ENCODE measurements at regions not wholly inside any gene's neighbourhood (a gene's known extent, or its start where the extent isn't known, plus 50 kb on each side); places are given as distances from the start of the nearest gene placed in this dataset.

DNA sequence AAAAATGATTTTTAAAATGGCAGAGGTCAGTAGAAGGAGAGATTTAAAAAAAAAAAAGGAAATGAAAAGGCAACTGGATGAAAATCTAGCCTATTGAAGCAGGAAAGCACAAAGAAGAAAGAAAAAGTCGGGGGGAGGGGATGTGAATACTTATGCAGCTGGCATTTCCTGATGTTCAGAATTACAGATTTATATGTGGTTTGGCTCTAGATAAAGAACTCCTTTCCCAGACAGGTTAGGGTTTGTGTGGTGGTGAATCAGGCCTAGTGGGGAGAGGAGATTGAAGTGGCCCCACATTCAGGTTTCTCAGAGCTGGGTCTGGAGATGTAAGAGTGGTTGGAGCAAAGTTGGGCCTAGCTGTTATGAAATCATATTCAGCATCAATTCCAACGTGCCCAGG, 394.4 kb downstream of the FIGN start:
- H3K36me3 Mint-ChIP-seq (ENCODE audit: low read depth) = no peaks in the 10 kb centered on the region
- intact Hi-C loops (cut with micrococcal nuclease) = no loop called here
- H3K9me3 Mint-ChIP-seq = no peaks in the 10 kb centered on the region
- no peak overlapping the region for H3K27ac Mint-ChIP-seq
- DNase-seq = no peak
- H3K4me3 Mint-ChIP-seq = no peak overlapping the region
- no peaks in the 10 kb centered on the region for H3K27me3 Mint-ChIP-seq
- no peaks in the 10 kb centered on the region for H3K4me1 Mint-ChIP-seq

DNA sequence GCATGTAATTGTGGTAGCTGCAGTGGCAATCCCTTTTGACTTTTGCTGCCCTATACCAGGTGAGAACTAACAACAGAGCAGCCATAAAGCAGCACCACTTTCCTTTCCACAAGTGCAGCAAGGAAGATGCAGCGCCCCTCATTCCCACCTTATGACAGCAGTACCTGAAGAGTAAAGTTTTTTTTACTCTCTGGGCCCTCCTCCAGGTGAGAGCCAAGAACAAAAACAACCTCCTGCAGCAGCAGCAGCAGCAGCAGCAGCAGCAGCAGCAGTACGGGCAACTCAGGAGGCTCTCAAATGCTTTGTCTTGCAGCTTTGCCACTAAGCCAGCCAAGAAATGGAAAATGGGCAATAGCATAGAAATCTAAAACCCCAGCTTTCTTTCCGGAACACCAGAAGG, 397.5 kb downstream of the FIGN start:
- intact Hi-C loops (cut with micrococcal nuclease) = no loop called here
- Mint-ChIP-seq H3K9me3 (no peaks in the 10 kb centered on the region), H3K27ac (no peak overlapping the region), H3K4me3 (no peak overlapping the region), H3K27me3 (no peaks in the 10 kb centered on the region), H3K36me3 (ENCODE audit: low read depth) (no peaks in the 10 kb centered on the region), H3K4me1 (no peaks in the 10 kb centered on the region)
- DNase-seq = no peak

DNA sequence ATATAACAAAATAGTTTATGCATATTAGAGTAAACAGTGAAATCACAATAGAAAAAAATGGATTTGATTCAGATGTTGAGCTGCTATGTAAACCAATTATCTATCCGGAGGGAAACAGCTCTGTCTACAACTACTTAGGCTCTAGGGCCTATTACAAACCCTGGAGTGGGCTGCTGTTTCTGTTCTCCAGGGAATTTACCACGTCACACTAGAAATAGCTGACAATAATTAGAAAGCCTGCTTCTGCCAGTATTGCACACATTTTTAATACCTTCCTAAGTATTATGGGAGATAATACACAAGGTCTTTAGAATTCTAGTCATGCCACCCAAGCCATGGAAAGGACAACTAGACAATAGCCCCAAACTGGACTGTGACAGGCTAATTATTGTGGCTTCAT, 411.1 kb downstream of the FIGN start:
- no peak for DNase-seq
- no peaks in the 10 kb centered on the region for H3K4me1 Mint-ChIP-seq
- H3K27ac Mint-ChIP-seq = no peak overlapping the region
- H3K27me3 Mint-ChIP-seq = no peaks in the 10 kb centered on the region
- intact Hi-C loops (cut with micrococcal nuclease) = no loop called here
- H3K9me3 Mint-ChIP-seq = no peaks in the 10 kb centered on the region
- H3K36me3 Mint-ChIP-seq (ENCODE audit: low read depth) = no peaks in the 10 kb centered on the region
- no peak overlapping the region for H3K4me3 Mint-ChIP-seq

DNA sequence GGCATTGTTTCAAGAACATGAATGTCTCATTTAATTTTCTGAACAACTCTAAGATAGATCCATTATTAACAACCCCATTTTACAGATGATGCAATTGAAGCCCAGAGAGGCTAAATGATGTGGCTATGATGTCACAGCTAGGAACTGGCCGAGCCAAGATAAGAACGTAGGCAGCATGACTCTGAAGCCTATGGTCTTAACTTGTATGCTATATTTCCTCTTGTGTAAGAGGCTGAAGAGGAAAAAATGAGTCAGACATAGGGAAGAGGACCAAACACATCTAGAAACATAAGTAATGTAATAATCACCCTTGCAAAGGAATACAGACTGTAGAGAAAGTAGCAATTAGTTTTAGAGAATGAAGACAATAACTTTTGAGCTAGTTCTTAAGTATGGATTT, 416.8 kb downstream of the FIGN start:
- DNase-seq = no peak
- H3K4me3 Mint-ChIP-seq = no peak overlapping the region
- H3K4me1 Mint-ChIP-seq = no peaks in the 10 kb centered on the region
- intact Hi-C loops (cut with micrococcal nuclease) = no loop called here
- no peaks in the 10 kb centered on the region for H3K9me3 Mint-ChIP-seq
- no peaks in the 10 kb centered on the region for H3K36me3 Mint-ChIP-seq (ENCODE audit: low read depth)
- no peak overlapping the region for H3K27ac Mint-ChIP-seq
- H3K27me3 Mint-ChIP-seq = no peaks in the 10 kb centered on the region

DNA sequence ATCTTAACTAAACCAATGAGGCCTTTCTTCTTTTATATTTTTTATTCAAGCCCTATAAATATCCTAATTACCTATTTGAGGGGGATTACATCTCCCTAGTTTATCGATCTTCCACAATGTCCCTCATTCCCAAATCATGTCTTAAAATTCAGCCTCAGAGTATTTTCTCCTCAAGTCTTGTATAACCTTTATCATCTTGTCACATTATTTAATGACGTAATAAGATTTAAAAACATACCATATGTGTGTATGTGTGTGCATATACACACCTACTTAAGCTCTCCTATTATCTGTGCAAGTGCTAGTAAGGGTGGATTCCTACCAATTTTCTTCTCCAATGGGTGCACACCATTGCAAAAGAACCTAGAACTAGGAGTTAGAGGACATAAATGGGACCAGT, 421.1 kb downstream of the FIGN start:
- Mint-ChIP-seq H3K9me3 (no peaks in the 10 kb centered on the region), H3K36me3 (ENCODE audit: low read depth) (no peaks in the 10 kb centered on the region), H3K27ac (no peak overlapping the region), H3K4me3 (no peak overlapping the region), H3K27me3 (no peaks in the 10 kb centered on the region), H3K4me1 (no peaks in the 10 kb centered on the region)
- intact Hi-C loops (cut with micrococcal nuclease) = no loop called here
- DNase-seq = no peak

DNA sequence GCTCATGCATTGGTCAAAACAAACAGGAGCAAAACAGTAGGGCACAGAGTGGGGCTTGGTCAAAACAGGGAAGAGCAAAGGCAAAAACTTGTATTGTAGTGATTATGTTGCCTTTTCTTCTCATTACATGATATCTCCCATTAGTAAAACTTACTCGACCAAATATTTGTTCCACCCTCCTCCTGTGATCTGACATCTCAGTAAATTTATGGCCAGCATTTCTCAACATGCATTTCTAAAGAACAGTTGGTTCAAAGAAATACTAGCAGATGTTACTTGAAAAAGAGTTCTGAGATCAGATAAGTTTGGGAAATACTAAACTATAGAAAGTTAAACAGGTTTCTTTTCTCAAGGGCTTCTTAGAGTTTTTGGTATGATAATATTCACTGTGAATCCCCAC, 423.1 kb downstream of the FIGN start:
- Mint-ChIP-seq H3K4me1 (no peaks in the 10 kb centered on the region), H3K9me3 (no peaks in the 10 kb centered on the region), H3K36me3 (ENCODE audit: low read depth) (no peaks in the 10 kb centered on the region), H3K4me3 (no peak overlapping the region), H3K27me3 (no peaks in the 10 kb centered on the region), H3K27ac (no peak overlapping the region)
- intact Hi-C loops (cut with micrococcal nuclease) = no loop called here
- no peak for DNase-seq

DNA sequence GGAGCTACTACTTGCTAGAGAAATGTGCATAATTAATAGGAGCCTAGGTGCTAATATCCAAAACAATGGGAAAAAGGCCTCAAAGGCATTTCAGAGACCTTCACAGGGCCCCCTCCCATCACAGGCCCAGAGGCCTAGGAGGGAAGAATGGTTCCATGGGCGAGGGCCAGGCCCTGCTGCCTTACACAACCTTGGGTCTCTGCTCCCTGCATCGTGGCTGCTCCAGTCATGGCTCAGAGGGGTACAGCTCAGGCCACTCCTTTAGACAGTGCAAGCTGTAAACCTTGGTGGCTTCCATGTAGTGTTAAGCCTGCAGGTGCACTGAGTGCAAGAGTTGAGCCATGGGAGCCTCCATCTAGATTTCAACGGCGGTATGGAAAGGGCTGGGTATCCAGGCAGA, 429.2 kb downstream of the FIGN start:
- intact Hi-C loops (cut with micrococcal nuclease) = no loop called here
- H3K9me3 Mint-ChIP-seq = no peaks in the 10 kb centered on the region
- no peak overlapping the region for H3K4me3 Mint-ChIP-seq
- H3K27ac Mint-ChIP-seq = no peak overlapping the region
- H3K36me3 Mint-ChIP-seq (ENCODE audit: low read depth) = no peaks in the 10 kb centered on the region
- H3K4me1 Mint-ChIP-seq = no peaks in the 10 kb centered on the region
- no peak for DNase-seq
- no peaks in the 10 kb centered on the region for H3K27me3 Mint-ChIP-seq

DNA sequence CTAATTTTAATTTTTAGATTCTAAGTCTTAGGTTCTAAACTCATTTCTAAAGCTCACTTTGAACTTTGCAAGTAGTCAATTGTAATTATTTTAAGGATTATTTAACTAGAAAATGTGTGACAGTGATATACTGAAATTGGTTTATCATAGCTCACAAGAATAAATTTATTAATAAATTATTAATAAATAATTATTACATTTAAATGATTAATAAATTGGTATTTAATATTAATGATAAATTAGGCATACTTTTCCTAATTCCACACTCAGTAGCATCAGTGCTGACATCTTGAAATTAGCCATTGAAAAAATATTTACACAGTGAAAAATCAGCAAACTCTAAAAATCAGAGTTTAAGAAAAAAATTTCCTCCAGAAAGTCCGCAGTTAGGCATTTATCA, 433.7 kb downstream of the FIGN start:
- no peak overlapping the region for H3K4me3 Mint-ChIP-seq
- H3K27me3 Mint-ChIP-seq = no peaks in the 10 kb centered on the region
- H3K36me3 Mint-ChIP-seq (ENCODE audit: low read depth) = no peaks in the 10 kb centered on the region

DNA sequence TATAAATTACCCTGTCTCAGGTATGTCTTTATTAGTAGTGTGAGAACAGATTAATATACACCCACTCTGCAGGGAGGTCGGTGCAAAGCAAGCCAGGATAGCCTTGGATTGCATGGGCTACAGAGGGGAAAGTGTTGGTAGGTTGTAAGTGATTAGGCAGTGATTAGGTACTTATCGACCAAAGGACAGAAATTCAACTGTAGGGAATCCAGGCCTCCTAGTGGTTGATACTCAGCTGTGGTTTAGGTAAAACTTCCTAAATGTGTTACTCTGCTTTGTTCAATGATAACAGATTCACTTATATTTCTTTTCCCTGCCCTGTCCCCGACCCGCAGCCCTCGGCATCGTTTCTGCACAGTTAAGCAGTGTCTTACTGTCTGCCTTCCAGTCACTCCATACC, 444.0 kb downstream of the FIGN start:
- Mint-ChIP-seq H3K27me3 (no peaks in the 10 kb centered on the region), H3K4me3 (no peak overlapping the region), H3K27ac (no peak overlapping the region), H3K4me1 (no peaks in the 10 kb centered on the region), H3K36me3 (ENCODE audit: low read depth) (no peaks in the 10 kb centered on the region), H3K9me3 (no peaks in the 10 kb centered on the region)
- no peak for DNase-seq
- intact Hi-C loops (cut with micrococcal nuclease) = no loop called here

More for the DNA sequence above, 433.7 kb downstream of the FIGN start:
- DNase-seq = no peak
- Mint-ChIP-seq H3K27ac (no peak overlapping the region), H3K9me3 (no peaks in the 10 kb centered on the region), H3K4me1 (no peaks in the 10 kb centered on the region)
- intact Hi-C loops (cut with micrococcal nuclease) = no loop called here

DNA sequence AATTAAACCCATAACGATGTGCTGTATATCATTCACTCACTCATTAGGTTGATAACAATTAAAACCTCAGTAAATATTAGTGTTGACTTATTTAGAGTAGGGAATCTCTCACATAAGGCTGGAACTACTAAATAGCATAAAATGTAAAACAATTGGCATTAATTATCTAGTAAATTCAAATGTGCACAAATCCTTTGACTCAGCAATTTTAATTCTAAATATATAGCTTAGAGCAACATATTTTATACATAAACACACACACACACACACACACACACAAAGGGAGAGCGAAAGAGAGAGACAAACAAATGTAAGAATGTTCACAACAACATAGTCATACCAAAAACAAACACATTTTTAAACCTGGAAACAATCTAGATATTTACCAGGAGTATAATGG, 443.1 kb upstream of the KCNH7 start:
- Mint-ChIP-seq H3K9me3 (no peaks in the 10 kb centered on the region), H3K4me3 (no peak overlapping the region), H3K27ac (no peak overlapping the region), H3K36me3 (ENCODE audit: low read depth) (no peaks in the 10 kb centered on the region), H3K4me1 (no peaks in the 10 kb centered on the region), H3K27me3 (no peaks in the 10 kb centered on the region)
- no peak for DNase-seq
- intact Hi-C loops (cut with micrococcal nuclease) = no loop called here

DNA sequence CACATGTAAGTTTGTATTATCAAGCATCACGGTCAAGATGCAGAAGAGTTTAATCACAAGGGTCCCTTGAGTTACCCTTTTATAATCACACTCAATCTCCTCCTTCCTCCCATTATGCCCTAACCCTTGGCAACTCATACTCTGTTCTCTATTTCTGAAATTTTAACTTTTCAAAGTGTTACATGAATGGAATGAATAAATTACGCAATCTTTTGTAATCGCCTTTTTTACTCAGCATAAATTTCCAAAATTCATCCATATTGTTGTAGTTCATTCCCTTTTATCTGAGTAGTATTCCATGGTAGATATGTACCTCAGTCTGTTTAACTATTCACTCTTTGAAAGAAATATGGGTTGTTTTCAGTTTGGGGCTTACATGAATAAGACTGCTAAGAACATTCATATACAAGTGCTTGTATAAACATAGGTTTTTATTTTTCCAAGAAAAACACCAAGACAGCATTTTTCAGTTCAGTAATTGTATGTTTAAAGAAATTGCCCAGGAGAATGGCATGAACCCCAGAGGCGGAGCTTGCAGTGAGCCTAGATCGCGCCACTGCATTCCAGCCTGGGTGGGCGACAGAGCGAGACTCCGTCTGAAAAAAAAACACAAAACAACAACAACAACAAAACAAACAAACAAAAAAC, 430.9 kb upstream of the KCNH7 start:
- Mint-ChIP-seq H3K27ac (no peak overlapping the region), H3K9me3 (peaks cover 6% of the 10 kb centered on the region), H3K4me3 (no peak overlapping the region), H3K36me3 (ENCODE audit: low read depth) (no peaks in the 10 kb centered on the region), H3K4me1 (no peaks in the 10 kb centered on the region), H3K27me3 (no peaks in the 10 kb centered on the region)
- no peak for DNase-seq
- intact Hi-C loops (cut with micrococcal nuclease) = no loop called here

DNA sequence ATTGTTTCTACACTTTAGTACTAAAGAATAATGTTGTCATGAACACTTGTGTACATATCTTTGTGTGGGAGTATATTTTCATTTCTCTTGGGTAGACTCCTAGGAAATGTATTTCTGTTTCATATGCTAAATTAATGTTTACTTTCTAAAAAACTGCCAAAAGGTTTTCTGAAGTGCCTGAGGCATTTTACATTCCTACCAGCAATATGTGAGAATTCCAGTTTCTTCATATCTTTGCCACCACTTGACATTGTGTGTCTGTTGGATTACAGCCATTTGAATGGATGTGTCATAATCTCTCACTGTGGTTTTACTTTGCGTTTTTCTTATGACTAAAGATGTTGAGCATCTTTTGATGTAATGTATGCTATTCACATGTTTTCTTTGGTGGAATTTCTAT, 428.2 kb upstream of the KCNH7 start:
- Mint-ChIP-seq H3K9me3 (no peaks in the 10 kb centered on the region), H3K4me3 (no peak overlapping the region), H3K4me1 (no peaks in the 10 kb centered on the region), H3K36me3 (ENCODE audit: low read depth) (no peaks in the 10 kb centered on the region), H3K27me3 (no peaks in the 10 kb centered on the region), H3K27ac (no peak overlapping the region)
- no peak for DNase-seq
- intact Hi-C loops (cut with micrococcal nuclease) = no loop called here

DNA sequence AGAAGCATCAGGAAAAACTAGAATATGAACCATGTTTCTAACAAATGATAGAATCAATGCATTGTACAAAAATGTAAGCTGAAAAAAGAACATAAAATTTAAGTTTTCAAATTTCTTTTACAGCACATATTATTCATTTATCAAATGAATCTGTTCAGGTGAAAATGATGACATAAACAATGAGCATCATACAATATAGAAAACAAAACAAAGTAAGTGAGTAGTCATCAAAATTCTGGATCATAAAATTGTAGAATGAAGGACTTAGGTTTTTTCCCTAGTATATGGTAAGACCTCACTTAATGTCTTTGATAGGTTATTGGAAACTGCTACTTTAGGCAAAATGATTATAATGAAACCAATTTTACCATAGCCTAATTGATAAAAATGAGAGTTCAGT, 427.0 kb upstream of the KCNH7 start:
- H3K27me3 Mint-ChIP-seq = no peaks in the 10 kb centered on the region
- no peak overlapping the region for H3K27ac Mint-ChIP-seq
- intact Hi-C loops (cut with micrococcal nuclease) = no loop called here
- H3K4me1 Mint-ChIP-seq = no peaks in the 10 kb centered on the region
- no peak for DNase-seq
- no peaks in the 10 kb centered on the region for H3K9me3 Mint-ChIP-seq
- H3K36me3 Mint-ChIP-seq (ENCODE audit: low read depth) = no peaks in the 10 kb centered on the region
- H3K4me3 Mint-ChIP-seq = no peak overlapping the region

DNA sequence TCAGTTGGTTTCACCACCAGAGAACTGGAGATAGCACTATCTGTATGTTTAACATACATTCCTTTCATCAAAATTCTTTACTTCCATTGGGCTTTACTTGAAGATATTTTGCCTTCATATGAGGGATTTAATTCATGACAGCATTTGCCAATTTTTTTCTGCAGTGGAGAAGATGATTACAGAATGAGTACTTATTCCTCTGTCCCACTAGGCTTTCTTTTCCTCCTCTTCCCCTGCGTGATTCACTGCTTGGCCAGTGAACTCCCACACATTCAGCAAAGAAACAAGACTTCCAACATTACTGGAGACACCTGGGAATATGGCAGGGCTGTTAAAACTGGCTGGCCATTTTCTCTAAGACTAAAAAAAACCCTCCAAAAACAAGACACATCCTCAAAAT, 425.8 kb upstream of the KCNH7 start:
- intact Hi-C loops (cut with micrococcal nuclease) = no loop called here

DNA sequence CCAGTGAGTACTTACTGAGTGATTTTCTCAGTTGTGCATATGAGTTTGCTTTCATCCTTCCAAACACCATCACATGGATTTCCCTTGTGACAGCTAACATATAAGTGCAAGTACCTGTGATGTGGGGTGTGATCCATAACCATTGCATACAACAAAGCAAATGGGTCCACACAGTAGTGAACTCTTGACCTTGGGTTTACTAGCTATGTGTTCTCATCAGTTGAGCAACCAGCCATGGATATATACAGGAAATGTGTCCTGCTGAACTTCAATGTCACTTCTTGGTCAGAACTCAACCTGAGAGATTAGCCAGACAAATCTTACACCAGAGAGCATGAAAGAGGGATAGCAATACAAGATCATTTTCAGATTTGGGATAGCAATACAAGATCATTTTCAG, 420.9 kb upstream of the KCNH7 start:
- Mint-ChIP-seq H3K27me3 (no peaks in the 10 kb centered on the region), H3K4me3 (no peak overlapping the region), H3K36me3 (ENCODE audit: low read depth) (no peaks in the 10 kb centered on the region), H3K4me1 (no peaks in the 10 kb centered on the region), H3K9me3 (no peaks in the 10 kb centered on the region), H3K27ac (no peak overlapping the region)
- intact Hi-C loops (cut with micrococcal nuclease) = no loop called here
- DNase-seq = no peak

More for the DNA sequence above, 425.8 kb upstream of the KCNH7 start:
- Mint-ChIP-seq H3K36me3 (ENCODE audit: low read depth) (no peaks in the 10 kb centered on the region), H3K4me3 (no peak overlapping the region), H3K27ac (no peak overlapping the region), H3K4me1 (no peaks in the 10 kb centered on the region), H3K27me3 (no peaks in the 10 kb centered on the region), H3K9me3 (no peaks in the 10 kb centered on the region)
- DNase-seq = no peak
